ENCODE measurements at regions not wholly inside any gene's neighbourhood (a gene's known extent, or its start where the extent isn't known, plus 50 kb on each side); places are given as distances from the start of the nearest gene placed in this dataset.

- TF ChIP-seq, protein P1, sequence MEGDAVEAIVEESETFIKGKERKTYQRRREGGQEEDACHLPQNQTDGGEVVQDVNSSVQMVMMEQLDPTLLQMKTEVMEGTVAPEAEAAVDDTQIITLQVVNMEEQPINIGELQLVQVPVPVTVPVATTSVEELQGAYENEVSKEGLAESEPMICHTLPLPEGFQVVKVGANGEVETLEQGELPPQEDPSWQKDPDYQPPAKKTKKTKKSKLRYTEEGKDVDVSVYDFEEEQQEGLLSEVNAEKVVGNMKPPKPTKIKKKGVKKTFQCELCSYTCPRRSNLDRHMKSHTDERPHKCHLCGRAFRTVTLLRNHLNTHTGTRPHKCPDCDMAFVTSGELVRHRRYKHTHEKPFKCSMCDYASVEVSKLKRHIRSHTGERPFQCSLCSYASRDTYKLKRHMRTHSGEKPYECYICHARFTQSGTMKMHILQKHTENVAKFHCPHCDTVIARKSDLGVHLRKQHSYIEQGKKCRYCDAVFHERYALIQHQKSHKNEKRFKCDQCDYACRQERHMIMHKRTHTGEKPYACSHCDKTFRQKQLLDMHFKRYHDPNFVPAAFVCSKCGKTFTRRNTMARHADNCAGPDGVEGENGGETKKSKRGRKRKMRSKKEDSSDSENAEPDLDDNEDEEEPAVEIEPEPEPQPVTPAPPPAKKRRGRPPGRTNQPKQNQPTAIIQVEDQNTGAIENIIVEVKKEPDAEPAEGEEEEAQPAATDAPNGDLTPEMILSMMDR (IDR thresholded peaks at IDR 0.05) = no peak
- no peak for TF ChIP-seq POLR2A (IDR thresholded peaks at IDR 0.05)
- TF ChIP-seq EP300 (IDR thresholded peaks at IDR 0.05; ENCODE audit: low read depth) = no peak
Observed at GRCh38 chr9:108687006-108687987, 168.5 kb downstream of the ACTL7B start.

Measured in transverse colon (tissue), 3 donors.